ENCODE measurements at regions not wholly inside any gene's neighbourhood (a gene's known extent, or its start where the extent isn't known, plus 50 kb on each side); places are given as distances from the start of the nearest gene placed in this dataset.

GRCh38 chr14:82134411-82134810 lies 600.8 kb upstream of the SEL1L start:
- no peak overlapping the region for H3K27ac Mint-ChIP-seq
- H3K79me2 ChIP-seq (ENCODE audit: insufficient read depth, low read length) = no peaks in the 10 kb centered on the region

GRCh38 chr14:82138431-82138830 lies 604.8 kb upstream of the SEL1L start:
- peaks cover 10 to 13% of the 10 kb centered on the region in 2 donors for H3K9me3 ChIP-seq (replicated peaks in 1 of 2; ENCODE audit: control insufficient read depth in 1 of 2, insufficient read depth in 1 of 2, low read length in 2 of 2)
- no peaks in the 10 kb centered on the region for H3K4me1 ChIP-seq (ENCODE audit: control insufficient read depth in 1 of 2, insufficient read depth in 2 of 2, low read length in 2 of 2)
- H3K4me2 ChIP-seq (replicated peaks; ENCODE audit: extremely low read depth, low read length, poor library complexity, severe bottlenecking) = no peak overlapping the region
- H2AFZ ChIP-seq (ENCODE audit: insufficient read depth, low read depth, low read length, poor library complexity, severe bottlenecking) = no peak overlapping the region
- no peaks in the 10 kb centered on the region for H3K36me3 ChIP-seq (replicated peaks in 1 of 2; ENCODE audit: control insufficient read depth in 1 of 2, insufficient read depth in 2 of 2, low read length in 2 of 2)
- no peaks in the 10 kb centered on the region for H4K20me1 ChIP-seq (ENCODE audit: insufficient read depth, low read length)
- Mint-ChIP-seq H3K4me3 (no peak overlapping the region), H3K27me3 (ENCODE audit: low read depth in 3 of 3) (no peaks in the 10 kb centered on the region), H3K4me1 (no peaks in the 10 kb centered on the region), H3K36me3 (no peaks in the 10 kb centered on the region), H3K9me3 (peaks cover 3 to 10% (median 6%) of the 10 kb centered on the region in 7 donors), H3K27ac (no peak overlapping the region)
- no peak for DNase-seq
- no peak for TF ChIP-seq CTCF (IDR thresholded peaks at IDR 0.05)
- intact Hi-C loops (cut with micrococcal nuclease) = no loop called here
- H3K4me3 ChIP-seq (replicated peaks in 1 of 3; ENCODE audit: low read depth in 2 of 3, low read length in 3 of 3) = no peak overlapping the region
- no peaks in the 10 kb centered on the region for H3K79me2 ChIP-seq (ENCODE audit: insufficient read depth, low read length)
- no peaks in the 10 kb centered on the region for H3K27me3 ChIP-seq (ENCODE audit: control insufficient read depth in 2 of 2, insufficient read depth in 2 of 2, low read length in 2 of 2)
- WGBS (ENCODE audit: insufficient coverage) = no CpG with 5 or more reads among the region's 1 CpG
- H3K9ac ChIP-seq (ENCODE audit: insufficient read depth, low read length, poor library complexity, severe bottlenecking) = no peak overlapping the region
- H3K27ac ChIP-seq (ENCODE audit: low read depth in 1 of 2, low read length in 2 of 2) = no peak overlapping the region

More at GRCh38 chr14:82134411-82134810, 600.8 kb upstream of the SEL1L start:
- H3K9ac ChIP-seq (ENCODE audit: insufficient read depth, low read length, poor library complexity, severe bottlenecking) = no peak overlapping the region
- H3K36me3 ChIP-seq (replicated peaks in 1 of 2; ENCODE audit: control insufficient read depth in 1 of 2, insufficient read depth in 2 of 2, low read length in 2 of 2) = no peaks in the 10 kb centered on the region
- intact Hi-C loops (cut with micrococcal nuclease) = no loop called here
- no peak overlapping the region for H3K4me2 ChIP-seq (replicated peaks; ENCODE audit: extremely low read depth, low read length, poor library complexity, severe bottlenecking)
- Mint-ChIP-seq H3K4me1 (no peaks in the 10 kb centered on the region), H3K9me3 (peaks cover 0 to 4% (median 0%) of the 10 kb centered on the region in 7 donors), H3K27me3 (ENCODE audit: low read depth in 3 of 3) (no peaks in the 10 kb centered on the region), H3K36me3 (no peaks in the 10 kb centered on the region), H3K4me3 (no peak overlapping the region)
- no peak for DNase-seq
- H3K9me3 ChIP-seq (replicated peaks in 1 of 2; ENCODE audit: control insufficient read depth in 1 of 2, insufficient read depth in 1 of 2, low read length in 2 of 2) = peaks cover 0 to 3% of the 10 kb centered on the region in 2 donors
- H3K4me3 ChIP-seq (replicated peaks in 1 of 3; ENCODE audit: low read depth in 2 of 3, low read length in 3 of 3) = no peak overlapping the region
- H3K27ac ChIP-seq (ENCODE audit: low read depth in 1 of 2, low read length in 2 of 2) = no peak overlapping the region
- no peaks in the 10 kb centered on the region for H4K20me1 ChIP-seq (ENCODE audit: insufficient read depth, low read length)
- no peaks in the 10 kb centered on the region for H3K4me1 ChIP-seq (ENCODE audit: control insufficient read depth in 1 of 2, insufficient read depth in 2 of 2, low read length in 2 of 2)
- no peaks in the 10 kb centered on the region for H3K27me3 ChIP-seq (ENCODE audit: control insufficient read depth in 2 of 2, insufficient read depth in 2 of 2, low read length in 2 of 2)
- no peak for TF ChIP-seq CTCF (IDR thresholded peaks at IDR 0.05)
- no CpG with 5 or more reads among the region's 1 CpG for WGBS (ENCODE audit: insufficient coverage)
- no peak overlapping the region for H2AFZ ChIP-seq (ENCODE audit: insufficient read depth, low read depth, low read length, poor library complexity, severe bottlenecking)

Measured in CD14-positive monocyte (primary cell).